Stomach (tissue), 8 donors: ENCODE measurements at regions not wholly inside any gene's neighbourhood (a gene's known extent, or its start where the extent isn't known, plus 50 kb on each side); places are given as distances from the start of the nearest gene placed in this dataset.

Experiments
- DNase-seq, 2 donors: peaks; one replicate each; pipeline versions ENCODE4 v3.0.0 to v3.0.0-alpha.2; 2013 to 2019
- H3K27ac ChIP-seq, 5 donors: fragments of 200-600 bp in 4 of 5; sonication (generic) in 4 of 5; one replicate each; pipeline ENCODE4 v1.5.1; 2013 to 2019; ENCODE audit warnings: mild to moderate bottlenecking in 1 of 5, moderate library complexity in 1 of 5
- H3K27me3 ChIP-seq, 3 donors: fragments of 200-600 bp; sonication (generic); one replicate each; pipeline ENCODE4 v1.5.1; 2017 to 2019; ENCODE audit warnings: mixed run types in 1 of 3
- H3K36me3 ChIP-seq, 4 donors: fragments of 200-600 bp; sonication (generic); 1 replicate in 3 of 4; 2 replicates in 1 of 4; pipeline ENCODE4 v1.5.1; 2016 to 2019
- H3K4me1 ChIP-seq, 4 donors: fragments of 200-600 bp; sonication (generic); one replicate each; pipeline ENCODE4 v1.5.1; 2016 to 2019
- H3K4me3 ChIP-seq, 4 donors: fragments of 200-600 bp; sonication (generic) in 3 of 4; one replicate each; pipeline ENCODE4 v1.5.1; 2016 to 2019; ENCODE audit warnings: mild to moderate bottlenecking in 1 of 4
- H3K9me3 ChIP-seq, 4 donors: fragments of 200-600 bp; sonication (generic); one replicate each; pipeline ENCODE4 v1.5.1; 2016 to 2019
- EP300 ChIP-seq: sonication (generic); formaldehyde crosslinking; IDR thresholded peaks from one replicate; pipeline ENCODE4 v1.6.1; 2017; ENCODE audit warnings: antibody characterized with exemption
- POLR2A ChIP-seq, 4 donors: fragments of 450-650 bp; IDR thresholded peaks; one replicate each; pipeline ENCODE4 v1.6.1; 2016; ENCODE audit warnings: antibody characterized with exemption in 4 of 4, control low read depth in 2 of 4, mild to moderate bottlenecking in 1 of 4, moderate library complexity in 1 of 4
- POLR2AphosphoS5 ChIP-seq, 3 donors: sonication (generic); formaldehyde crosslinking; IDR thresholded peaks; one replicate each; pipeline ENCODE4 v1.6.1; 2016; ENCODE audit warnings: antibody characterized with exemption in 3 of 3
- WGBS, 5 donors: extraction: QIAGEN DNeasy Blood & Tissue Kit in 3 of 5; methylation state at CpG; one replicate each; pipeline versions ENCODE4 v1.1.5 to v1.1.7; 2013 to 2018; 5-methylcytosine and 5-hydroxymethylcytosine counted together
- intact Hi-C: fragments of 100-400 bp; cut with DNase I; formaldehyde crosslinking; loops from one replicate; pipeline ENCODE4 v1.15.1; 2023; ENCODE audit warnings: low total_unique reads
- TF ChIP-seq, protein P1 (sequence below), 7 experiments: fragments of 450-650 bp in 4 of 7; fragments of 200-600 bp in 3 of 7; sonication (generic) in 3 of 7; IDR thresholded peaks; one replicate each; pipeline ENCODE4 v1.5.1; 2016 to 2019; ENCODE audit warnings: antibody characterized with exemption in 7 of 7, control low read depth in 2 of 7, mild to moderate bottlenecking in 1 of 7
- donor health status: healthy with polysubstance abuse.
- donor health status: Bipolar disorder and iron deficiency.
- donor health status: healthy.

DNA sequence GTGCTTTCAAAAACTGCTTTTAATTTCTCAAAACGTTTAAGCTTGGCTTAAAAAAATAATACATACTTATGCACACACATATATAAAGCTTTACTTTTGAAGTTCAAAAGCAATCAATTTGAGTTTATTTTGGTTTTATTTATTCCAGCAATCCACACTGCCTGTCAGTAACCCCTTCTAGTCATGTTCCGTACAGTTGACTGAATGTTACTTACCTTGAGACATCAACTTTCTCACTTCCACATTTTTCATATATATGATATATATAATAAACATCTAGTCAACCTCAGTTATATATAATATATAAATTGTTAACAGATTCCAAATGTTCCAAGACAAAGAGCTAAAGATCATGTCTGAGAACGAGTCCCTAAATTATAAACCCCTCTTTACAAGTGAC lies 1137.3 kb upstream of the ZEB2 start:
- H3K36me3 ChIP-seq = no peaks in the 10 kb centered on the region
- no peak overlapping the region for H3K27ac ChIP-seq
- DNase-seq = no peak
- TF ChIP-seq EP300 (no peak), POLR2A (IDR thresholded peaks at IDR 0.05) (no peak), POLR2AphosphoS5 (IDR thresholded peaks at IDR 0.05) (no peak)
- TF ChIP-seq, protein P1, sequence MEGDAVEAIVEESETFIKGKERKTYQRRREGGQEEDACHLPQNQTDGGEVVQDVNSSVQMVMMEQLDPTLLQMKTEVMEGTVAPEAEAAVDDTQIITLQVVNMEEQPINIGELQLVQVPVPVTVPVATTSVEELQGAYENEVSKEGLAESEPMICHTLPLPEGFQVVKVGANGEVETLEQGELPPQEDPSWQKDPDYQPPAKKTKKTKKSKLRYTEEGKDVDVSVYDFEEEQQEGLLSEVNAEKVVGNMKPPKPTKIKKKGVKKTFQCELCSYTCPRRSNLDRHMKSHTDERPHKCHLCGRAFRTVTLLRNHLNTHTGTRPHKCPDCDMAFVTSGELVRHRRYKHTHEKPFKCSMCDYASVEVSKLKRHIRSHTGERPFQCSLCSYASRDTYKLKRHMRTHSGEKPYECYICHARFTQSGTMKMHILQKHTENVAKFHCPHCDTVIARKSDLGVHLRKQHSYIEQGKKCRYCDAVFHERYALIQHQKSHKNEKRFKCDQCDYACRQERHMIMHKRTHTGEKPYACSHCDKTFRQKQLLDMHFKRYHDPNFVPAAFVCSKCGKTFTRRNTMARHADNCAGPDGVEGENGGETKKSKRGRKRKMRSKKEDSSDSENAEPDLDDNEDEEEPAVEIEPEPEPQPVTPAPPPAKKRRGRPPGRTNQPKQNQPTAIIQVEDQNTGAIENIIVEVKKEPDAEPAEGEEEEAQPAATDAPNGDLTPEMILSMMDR (IDR thresholded peaks at IDR 0.05) = no peak
- intact Hi-C loops = no loop called here
- no peaks in the 10 kb centered on the region for H3K4me1 ChIP-seq
- 77 to 87% (median 84%) methylated on average over 3 of the region's 3 CpGs for WGBS, 5 donors
- no peaks in the 10 kb centered on the region for H3K9me3 ChIP-seq
- no peaks in the 10 kb centered on the region for H3K27me3 ChIP-seq
- no peak overlapping the region for H3K4me3 ChIP-seq

DNA sequence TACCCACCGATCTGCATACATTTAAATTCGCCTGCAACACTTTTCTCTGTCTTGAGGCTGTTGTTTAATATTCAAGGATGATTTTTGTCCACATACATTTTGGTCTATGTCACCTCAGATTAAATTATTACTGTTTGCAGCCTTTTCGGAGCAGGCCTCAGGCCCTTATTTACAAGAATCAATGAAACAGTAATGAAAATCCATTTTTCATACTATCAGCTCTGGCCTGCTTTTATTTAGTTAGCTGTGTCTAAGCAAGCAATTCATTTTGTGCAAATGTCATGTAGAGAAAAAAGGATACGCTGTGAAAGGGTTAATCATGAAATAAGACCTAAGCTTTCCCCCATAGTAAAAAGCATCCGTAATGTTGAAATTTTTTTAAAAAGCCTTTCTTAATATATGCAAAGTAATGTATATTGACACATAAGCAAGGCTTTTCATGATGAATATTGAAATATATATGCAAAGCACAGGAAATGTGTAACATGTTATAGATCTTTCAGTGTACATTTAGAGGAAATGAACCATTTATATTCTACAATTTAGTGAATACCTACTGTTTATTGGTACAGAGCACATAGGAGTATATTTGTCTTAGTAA lies 1135.3 kb upstream of the ZEB2 start:
- intact Hi-C loops = no loop called here
- H3K9me3 ChIP-seq = no peaks in the 10 kb centered on the region
- no peak overlapping the region for H3K4me3 ChIP-seq
- H3K4me1 ChIP-seq = no peaks in the 10 kb centered on the region
- no peaks in the 10 kb centered on the region for H3K36me3 ChIP-seq
- 81 to 85% (median 83%) methylated on average over 5 of the region's 5 CpGs for WGBS, 5 donors
- TF ChIP-seq, protein P1 (IDR thresholded peaks at IDR 0.05) = no peak
- TF ChIP-seq EP300 (no peak), POLR2AphosphoS5 (IDR thresholded peaks at IDR 0.05) (no peak)
- DNase-seq = no peak
- no peaks in the 10 kb centered on the region for H3K27me3 ChIP-seq
- H3K27ac ChIP-seq = no peak overlapping the region

DNA sequence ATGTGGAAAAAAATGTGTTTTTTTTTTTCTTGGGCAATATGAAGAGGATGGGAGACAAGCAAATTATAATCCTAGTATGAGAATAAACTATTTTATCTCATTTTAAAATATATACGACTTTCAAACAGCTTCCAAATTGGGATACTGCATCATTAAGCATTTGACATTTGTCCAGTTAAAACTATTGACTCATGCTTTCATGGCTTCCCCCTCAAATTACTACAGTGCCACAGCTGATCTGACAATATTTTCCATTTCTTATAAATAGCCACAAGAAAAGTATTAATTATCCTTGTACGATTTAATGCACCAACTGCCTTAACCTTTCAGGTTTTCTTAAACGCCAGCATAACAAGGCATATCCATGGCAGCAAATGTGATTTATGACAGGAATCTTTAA lies 1134.8 kb upstream of the ZEB2 start:
- intact Hi-C loops = no loop called here
- 69 to 86% (median 75%) methylated on average over 3 of the region's 3 CpGs for WGBS, 5 donors

DNA sequence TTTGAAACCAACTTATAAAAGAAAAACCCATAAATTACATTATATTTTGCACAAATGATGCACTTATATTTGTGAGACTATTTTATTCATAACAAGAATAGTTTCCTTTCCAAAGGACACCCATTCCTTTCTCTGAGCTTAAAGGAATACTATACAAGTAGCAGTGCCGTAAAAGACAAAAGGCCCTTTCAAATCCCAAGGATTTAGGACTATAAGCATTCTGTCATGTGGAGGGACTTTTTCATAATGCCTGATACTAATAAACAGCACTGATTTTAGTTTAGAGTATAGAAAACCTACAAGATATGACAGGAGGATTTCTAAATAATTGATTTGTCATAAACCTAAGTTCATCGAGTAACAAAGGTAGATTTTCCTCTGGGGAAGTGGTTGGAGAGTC lies 1134.2 kb upstream of the ZEB2 start:
- Histone ChIP-seq H3K36me3 (no peaks in the 10 kb centered on the region), H3K4me3 (no peak overlapping the region), H3K4me1 (no peaks in the 10 kb centered on the region), H3K27me3 (no peaks in the 10 kb centered on the region), H3K27ac (no peak overlapping the region), H3K9me3 (no peaks in the 10 kb centered on the region)
- no peak for TF ChIP-seq EP300
- TF ChIP-seq, protein P1 (IDR thresholded peaks at IDR 0.05) = no peak
- TF ChIP-seq POLR2AphosphoS5 (IDR thresholded peaks at IDR 0.05) = no peak
- TF ChIP-seq POLR2A (IDR thresholded peaks at IDR 0.05) = no peak
- WGBS, 5 donors = 84 to 87% (median 86%) methylated on average over 2 of the region's 2 CpGs
- intact Hi-C loops = no loop called here
- no peak for DNase-seq

More for the DNA sequence above, 1134.8 kb upstream of the ZEB2 start:
- H3K27ac ChIP-seq = no peak overlapping the region
- no peaks in the 10 kb centered on the region for H3K27me3 ChIP-seq
- DNase-seq = no peak
- H3K36me3 ChIP-seq = no peaks in the 10 kb centered on the region
- TF ChIP-seq POLR2AphosphoS5 (IDR thresholded peaks at IDR 0.05) (no peak), EP300 (no peak), POLR2A (IDR thresholded peaks at IDR 0.05) (no peak)
- TF ChIP-seq, protein P1 (IDR thresholded peaks at IDR 0.05) = no peak
- no peak overlapping the region for H3K4me3 ChIP-seq
- H3K9me3 ChIP-seq = no peaks in the 10 kb centered on the region
- no peaks in the 10 kb centered on the region for H3K4me1 ChIP-seq
